Ureter (tissue), 1 donor: ENCODE measurements at regions not wholly inside any gene's neighbourhood (a gene's known extent, or its start where the extent isn't known, plus 50 kb on each side); places are given as distances from the start of the nearest gene placed in this dataset.

Experiments
- DNase-seq: peaks from one replicate; pipeline ENCODE4 v3.0.0-alpha.2; 2020; ENCODE audit warnings: low spot score
- donor health status: DM: yes; HTN: yes; CAD: no.

GRCh38 chr9:78493166-78493742 is 196.3 kb downstream of the PSAT1 start:
- DNase-seq, result no peak

GRCh38 chr9:78502566-78502965 is 205.6 kb downstream of the PSAT1 start:
- no peak for DNase-seq

GRCh38 chr9:78505546-78505945 is 208.6 kb downstream of the PSAT1 start:
- no peak for DNase-seq

- DNase-seq, result no peak
Measured at GRCh38 chr9:78507037-78507436, 210.1 kb downstream of the PSAT1 start.

- DNase-seq, result no peak
Measured at GRCh38 chr9:78510035-78510434, 213.1 kb downstream of the PSAT1 start.

- DNase-seq, result no peak
Measured at GRCh38 chr9:78515108-78515507, 218.2 kb downstream of the PSAT1 start.

- no peak for DNase-seq
Measured at GRCh38 chr9:78519786-78520185, 222.9 kb downstream of the PSAT1 start.

- no peak for DNase-seq
Measured at GRCh38 chr9:78521680-78522079, 224.8 kb downstream of the PSAT1 start.

- DNase-seq, result no peak
Measured at GRCh38 chr9:78525986-78526560, 229.1 kb downstream of the PSAT1 start.

- no peak for DNase-seq
Measured at GRCh38 chr9:78533500-78533899, 236.6 kb downstream of the PSAT1 start.

GRCh38 chr9:78539188-78539587 is 242.3 kb downstream of the PSAT1 start:
- no peak for DNase-seq

- no peak for DNase-seq
Measured at GRCh38 chr9:78539904-78540303, 243.0 kb downstream of the PSAT1 start.

GRCh38 chr9:78541868-78542443 is 245.0 kb downstream of the PSAT1 start:
- no peak for DNase-seq

GRCh38 chr9:78542491-78543181 is 245.7 kb downstream of the PSAT1 start:
- no peak for DNase-seq

GRCh38 chr9:78543353-78543752 is 246.4 kb downstream of the PSAT1 start:
- no peak for DNase-seq

GRCh38 chr9:78544230-78544629 is 247.3 kb downstream of the PSAT1 start:
- DNase-seq, result no peak

GRCh38 chr9:78547831-78548230 is 250.9 kb downstream of the PSAT1 start:
- no peak for DNase-seq

- DNase-seq, result no peak
Measured at GRCh38 chr9:78548670-78549069, 251.7 kb downstream of the PSAT1 start.

GRCh38 chr9:78549711-78550110 is 252.8 kb downstream of the PSAT1 start:
- DNase-seq, result no peak

GRCh38 chr9:78552802-78553201 is 255.9 kb downstream of the PSAT1 start:
- DNase-seq, result no peak

GRCh38 chr9:78557540-78557939 is 260.6 kb downstream of the PSAT1 start:
- DNase-seq, result no peak

- no peak for DNase-seq
Measured at GRCh38 chr9:78559449-78559885, 262.5 kb downstream of the PSAT1 start.

- no peak for DNase-seq
Measured at GRCh38 chr9:78562021-78562420, 265.1 kb downstream of the PSAT1 start.
